Liver (tissue), 8 donors: ENCODE measurements at regions not wholly inside any gene's neighbourhood (a gene's known extent, or its start where the extent isn't known, plus 50 kb on each side); places are given as distances from the start of the nearest gene placed in this dataset.

Source experiments
- DNase-seq: peaks from one replicate; pipeline ENCODE4 v3.0.0-alpha.2; 2017; ENCODE audit warnings: low spot score
- H3K27ac ChIP-seq, 2 donors: one replicate each; pipeline ENCODE4 v1.7.0; 2013; ENCODE audit warnings: inconsistent platforms in 2 of 2, low read length in 2 of 2, control low read depth in 1 of 2, low read depth in 1 of 2, mild to moderate bottlenecking in 1 of 2
- H3K27me3 ChIP-seq, 4 donors: one replicate each; pipeline versions ENCODE4 v1.6.1 to v1.7.0; 2013; ENCODE audit warnings: low read length in 3 of 4, inconsistent platforms in 1 of 4, mild to moderate bottlenecking in 1 of 4, moderate library complexity in 1 of 4; ENCODE audit not compliant: control insufficient read depth in 4 of 4, insufficient read depth in 4 of 4
- H3K36me3 ChIP-seq, 4 donors: one replicate each; pipeline versions ENCODE4 v1.6.1 to v1.7.0; 2013; ENCODE audit warnings: low read length in 3 of 4, mild to moderate bottlenecking in 3 of 4, low read depth in 1 of 4, moderate library complexity in 1 of 4; ENCODE audit not compliant: control insufficient read depth in 4 of 4, insufficient read depth in 3 of 4
- H3K4me1 ChIP-seq, 4 donors: one replicate each; pipeline versions ENCODE4 v1.6.1 to v1.7.0; 2013; ENCODE audit warnings: low read length in 3 of 4, mild to moderate bottlenecking in 3 of 4, moderate library complexity in 1 of 4; ENCODE audit not compliant: control insufficient read depth in 4 of 4, insufficient read depth in 4 of 4
- H3K4me3 ChIP-seq, 3 donors: one replicate each; pipeline versions ENCODE4 v1.6.1 to v1.7.0; 2013; ENCODE audit warnings: low read length in 3 of 3, control low read depth in 1 of 3, low read depth in 1 of 3, mild to moderate bottlenecking in 1 of 3
- H3K9ac ChIP-seq, 2 donors: one replicate each; pipeline ENCODE4 v1.7.0; 2013; ENCODE audit warnings: low read length in 2 of 2, mild to moderate bottlenecking in 2 of 2, moderate library complexity in 2 of 2, control low read depth in 1 of 2, low read depth in 1 of 2
- H3K9me3 ChIP-seq, 4 donors: one replicate each; pipeline versions ENCODE4 v1.6.1 to v1.7.0; 2013; ENCODE audit warnings: low read length in 3 of 4; ENCODE audit not compliant: control insufficient read depth in 4 of 4
- ATF3 ChIP-seq: IDR thresholded peaks from 2 replicates; pipeline ENCODE4 v1.6.1; 2016; ENCODE audit warnings: antibody characterized with exemption
- CTCF ChIP-seq: fragments of 150-350 bp; IDR thresholded peaks from 2 replicates; pipeline ENCODE4 v1.5.1; 2017; ENCODE audit warnings: improper control_type of control experiment, low read depth, low read length; ENCODE audit not compliant: missing input control
- EGR1 ChIP-seq, 2 donors: IDR thresholded peaks; 2 replicates each; pipeline ENCODE4 v1.6.1; 2016 to 2018; ENCODE audit warnings: antibody characterized with exemption in 2 of 2, low read depth in 2 of 2
- FOXA1 ChIP-seq: IDR thresholded peaks from 2 replicates; pipeline ENCODE4 v1.6.1; 2016; ENCODE audit warnings: antibody characterized with exemption
- FOXA2 ChIP-seq: IDR thresholded peaks from 2 replicates; pipeline ENCODE4 v1.6.1; 2016; ENCODE audit warnings: antibody characterized with exemption
- GABPA ChIP-seq, 2 donors: IDR thresholded peaks in 1 of 2; conservative IDR thresholded peaks in 1 of 2; 2 replicates each; pipeline ENCODE4 v1.6.1; 2016; ENCODE audit warnings: antibody characterized with exemption in 2 of 2, mild to moderate bottlenecking in 1 of 2, moderate library complexity in 1 of 2
- HNF4A ChIP-seq, 2 donors: conservative IDR thresholded peaks; 2 replicates each; pipeline ENCODE4 v1.6.1; 2016; ENCODE audit warnings: antibody characterized with exemption in 2 of 2, mild to moderate bottlenecking in 2 of 2
- HNF4G ChIP-seq: IDR thresholded peaks from 2 replicates; pipeline ENCODE4 v1.6.1; 2016; ENCODE audit warnings: antibody characterized with exemption
- JUND ChIP-seq, 2 donors: IDR thresholded peaks; 2 replicates each; pipeline ENCODE4 v1.6.1; 2016; ENCODE audit warnings: antibody characterized with exemption in 2 of 2
- MAX ChIP-seq: IDR thresholded peaks from 2 replicates; pipeline ENCODE4 v1.6.1; 2016; ENCODE audit warnings: antibody characterized with exemption
- NR2F2 ChIP-seq: IDR thresholded peaks from 2 replicates; pipeline ENCODE4 v1.6.1; 2016; ENCODE audit warnings: antibody characterized with exemption
- RAD21 ChIP-seq, 2 donors: IDR thresholded peaks; 2 replicates each; pipeline ENCODE4 v1.6.1; 2016; ENCODE audit warnings: antibody characterized with exemption in 2 of 2, mild to moderate bottlenecking in 2 of 2
- REST ChIP-seq: IDR thresholded peaks from 2 replicates; pipeline ENCODE4 v1.6.1; 2016; ENCODE audit warnings: antibody characterized with exemption, mild to moderate bottlenecking
- RXRA ChIP-seq, 2 donors: IDR thresholded peaks; 2 replicates each; pipeline ENCODE4 v1.6.1; 2017 to 2018; ENCODE audit warnings: antibody characterized with exemption in 2 of 2, mild to moderate bottlenecking in 1 of 2
- SP1 ChIP-seq: IDR thresholded peaks from 2 replicates; pipeline ENCODE4 v1.6.1; 2018; ENCODE audit warnings: antibody characterized with exemption, mild to moderate bottlenecking
- TAF1 ChIP-seq: conservative IDR thresholded peaks from 2 replicates; pipeline ENCODE4 v1.6.1; 2016; ENCODE audit warnings: antibody characterized with exemption, mild to moderate bottlenecking
- YY1 ChIP-seq: IDR thresholded peaks from 2 replicates; pipeline ENCODE4 v1.6.1; 2016; ENCODE audit warnings: antibody characterized with exemption, mild to moderate bottlenecking
- ZBTB33 ChIP-seq: IDR thresholded peaks from 2 replicates; pipeline ENCODE4 v1.6.1; 2016; ENCODE audit warnings: antibody characterized with exemption
- WGBS: extraction: QIAGEN DNeasy Blood & Tissue Kit; methylation state at CpG from one replicate; pipeline ENCODE4 v1.1.7; 2013; 5-methylcytosine and 5-hydroxymethylcytosine counted together
- donor health status: healthy.
- donor health status: healthy.
- donor health status: healthy.
- donor health status: healthy.
- donor health status: healthy.

- no peaks in the 10 kb centered on the region for H3K9me3 ChIP-seq
- TF ChIP-seq GABPA (IDR thresholded peaks at IDR 0.05 in 1 of 2, conservative IDR thresholded peaks at IDR 0.05 in 1 of 2) (no peak), MAX (no peak), CTCF (no peak), RAD21 (IDR thresholded peaks at IDR 0.05) (no peak), FOXA1 (no peak), EGR1 (IDR thresholded peaks at IDR 0.05; ENCODE audit: low read depth in 2 of 2) (no peak), ATF3 (no peak), HNF4G (no peak), JUND (IDR thresholded peaks at IDR 0.05) (no peak), HNF4A (conservative IDR thresholded peaks at IDR 0.05) (peak; percentile 38 to 47), SP1 (peak; percentile 85), YY1 (peak; percentile 58), TAF1 (peak; percentile 49), FOXA2 (peak; percentile 58), RXRA (IDR thresholded peaks at IDR 0.05) (peak in 1 of 2 donors; percentile 35), NR2F2 (no peak), REST (peak; percentile 9), ZBTB33 (peak; percentile 36)
- H3K4me3 ChIP-seq = peak overlapping the region; percentile 52 to 93 (median 54)
- H3K4me1 ChIP-seq = peaks cover 0 to 31% (median 16%) of the 10 kb centered on the region in 4 donors
- WGBS = 1% methylated on average over 28 of the region's 28 CpGs
- H3K27me3 ChIP-seq = no peaks in the 10 kb centered on the region
- peak overlapping the region; percentile 84 to 88 for H3K27ac ChIP-seq
- peak overlapping the region; percentile 57 to 75 for H3K9ac ChIP-seq
- H3K36me3 ChIP-seq = peaks cover 0 to 3% (median 0%) of the 10 kb centered on the region in 4 donors
- peak; percentile 84 for DNase-seq
Observed at GRCh38 chr13:50082426-50083281, 67.4 kb downstream of the KCNRG start.
